Aorta (tissue), 5 donors: ENCODE measurements at regions not wholly inside any gene's neighbourhood (a gene's known extent, or its start where the extent isn't known, plus 50 kb on each side); places are given as distances from the start of the nearest gene placed in this dataset.

Experiments used
- ATAC-seq: fragments of 200-7000 bp; cut with Tn5 transposase; one replicate; pipeline ENCODE4 v1.9.1; 2022; ENCODE audit warnings: moderate library complexity; ENCODE audit not compliant: low FRiP score
- DNase-seq, 2 donors: peaks; one replicate each; pipeline ENCODE4 v3.0.0-alpha.2; 2020
- H3K27ac ChIP-seq, 2 donors: one replicate each; pipeline ENCODE4 v1.5.1; 2013; ENCODE audit warnings: low read length in 2 of 2, mild to moderate bottlenecking in 2 of 2, moderate library complexity in 2 of 2, control low read depth in 1 of 2, inconsistent platforms in 1 of 2, low read depth in 1 of 2
- H3K27me3 ChIP-seq, 2 donors: one replicate each; pipeline ENCODE4 v1.6.1; 2013; ENCODE audit warnings: control low read depth in 1 of 2, low read length in 1 of 2, mild to moderate bottlenecking in 1 of 2, moderate library complexity in 1 of 2; ENCODE audit not compliant: insufficient read depth in 2 of 2, control insufficient read depth in 1 of 2
- H3K36me3 ChIP-seq, 2 donors: one replicate each; pipeline ENCODE4 v1.6.1; 2013; ENCODE audit warnings: control low read depth in 1 of 2, low read length in 1 of 2, mild to moderate bottlenecking in 1 of 2; ENCODE audit not compliant: insufficient read depth in 2 of 2, control insufficient read depth in 1 of 2
- H3K4me1 ChIP-seq, 2 donors: one replicate each; pipeline ENCODE4 v1.6.1; 2013; ENCODE audit warnings: low read length in 2 of 2, control low read depth in 1 of 2, mild to moderate bottlenecking in 1 of 2, moderate library complexity in 1 of 2; ENCODE audit not compliant: insufficient read depth in 2 of 2, control insufficient read depth in 1 of 2
- H3K4me3 ChIP-seq, 2 donors: one replicate each; pipeline ENCODE4 v1.5.1; 2013; ENCODE audit warnings: low read length in 2 of 2, control low read depth in 1 of 2, mild to moderate bottlenecking in 1 of 2
- H3K9me3 ChIP-seq: one replicate; pipeline ENCODE4 v1.6.1; 2013; ENCODE audit warnings: mild to moderate bottlenecking, low read length; ENCODE audit not compliant: control insufficient read depth
- WGBS, 2 donors: extraction: QIAGEN DNeasy Blood & Tissue Kit; methylation state at CpG; one replicate each; pipeline ENCODE4 v1.1.7; 2013; 5-methylcytosine and 5-hydroxymethylcytosine counted together
- intact Hi-C, 2 donors: fragments of 100-400 bp; cut with DNase I; formaldehyde crosslinking; loops; one replicate each; pipeline versions ENCODE4 v1.14.2 to v1.15.0; 2022
- donor health status: healthy with polysubstance abuse.
- donor health status: Bipolar disorder and iron deficiency.
- donor health status: DM: no; HTN: no; CAD: no.
- donor health status: DM: no; HTN: no; CAD: no.
- donor health status: DM: yes; HTN: yes; CAD: no.

GRCh38 chr4:98779088-98779487 is 120.7 kb upstream of the TSPAN5 start:
- intact Hi-C loops: no loop called here
- H3K4me1 ChIP-seq: no peaks in the 10 kb centered on the region
- H3K9me3 ChIP-seq: no peaks in the 10 kb centered on the region
- WGBS, 2 donors: 30 to 31% methylated on average over 3 of the region's 3 CpGs
- DNase-seq (no peak), ATAC-seq (no peak)
- H3K27ac ChIP-seq: no peak overlapping the region
- H3K27me3 ChIP-seq: no peaks in the 10 kb centered on the region
- H3K4me3 ChIP-seq: no peak overlapping the region
- no peaks in the 10 kb centered on the region for H3K36me3 ChIP-seq

- Histone ChIP-seq H3K36me3 (no peaks in the 10 kb centered on the region), H3K4me1 (no peaks in the 10 kb centered on the region), H3K27me3 (no peaks in the 10 kb centered on the region), H3K9me3 (no peaks in the 10 kb centered on the region), H3K4me3 (no peak overlapping the region), H3K27ac (no peak overlapping the region)
- ATAC-seq: no peak
- intact Hi-C loops: no loop called here
- no peak for DNase-seq
- 78 to 80% methylated on average over 4 of the region's 4 CpGs for WGBS, 2 donors
These were observed 119.8 kb upstream of the TSPAN5 start for GRCh38 chr4:98778206-98778605.

- no peaks in the 10 kb centered on the region for H3K27me3 ChIP-seq
- 94% methylated on average over 2 of the region's 2 CpGs for WGBS, 2 donors
- ATAC-seq (no peak), DNase-seq (no peak)
- H3K36me3 ChIP-seq: no peaks in the 10 kb centered on the region
- intact Hi-C loops: no loop called here
- H3K27ac ChIP-seq: no peak overlapping the region
- no peaks in the 10 kb centered on the region for H3K9me3 ChIP-seq
- no peak overlapping the region for H3K4me3 ChIP-seq
- no peaks in the 10 kb centered on the region for H3K4me1 ChIP-seq
These were observed 117.3 kb upstream of the TSPAN5 start for GRCh38 chr4:98775672-98776071.

- Histone ChIP-seq H3K36me3 (no peaks in the 10 kb centered on the region), H3K27me3 (no peaks in the 10 kb centered on the region), H3K9me3 (no peaks in the 10 kb centered on the region), H3K27ac (no peak overlapping the region), H3K4me1 (no peaks in the 10 kb centered on the region), H3K4me3 (no peak overlapping the region)
- DNase-seq (no peak), ATAC-seq (no peak)
- intact Hi-C loops: no loop called here
- WGBS, 2 donors: 91 to 93% methylated on average over 4 of the region's 4 CpGs
These were observed 115.2 kb upstream of the TSPAN5 start for GRCh38 chr4:98773638-98774037.

GRCh38 chr4:98771959-98772632 is 113.7 kb upstream of the TSPAN5 start:
- H3K9me3 ChIP-seq: no peaks in the 10 kb centered on the region
- H3K36me3 ChIP-seq: no peaks in the 10 kb centered on the region
- DNase-seq: no peak
- no peak overlapping the region for H3K27ac ChIP-seq
- H3K4me1 ChIP-seq: no peaks in the 10 kb centered on the region
- no peaks in the 10 kb centered on the region for H3K27me3 ChIP-seq
- H3K4me3 ChIP-seq: no peak overlapping the region
- no peak for ATAC-seq
- intact Hi-C loops: no loop called here
- whole genome bisulfite sequencing, 2 donors: 43 to 57% methylated on average over 5 of the region's 5 CpGs

- intact Hi-C loops: no loop called here
- H3K9me3 ChIP-seq: no peaks in the 10 kb centered on the region
- no peaks in the 10 kb centered on the region for H3K27me3 ChIP-seq
- no peak for ATAC-seq
- H3K4me3 ChIP-seq: no peak overlapping the region
- WGBS, 2 donors: 77 to 81% methylated on average over 1 of the region's 1 CpG
- H3K4me1 ChIP-seq: no peaks in the 10 kb centered on the region
- DNase-seq: no peak
- H3K27ac ChIP-seq: no peak overlapping the region
- no peaks in the 10 kb centered on the region for H3K36me3 ChIP-seq
These were observed 107.4 kb upstream of the TSPAN5 start for GRCh38 chr4:98765771-98766170.

GRCh38 chr4:98758182-98758581 is 99.8 kb upstream of the TSPAN5 start:
- Histone ChIP-seq H3K4me3 (no peak overlapping the region), H3K27ac (no peak overlapping the region), H3K36me3 (no peaks in the 10 kb centered on the region), H3K27me3 (no peaks in the 10 kb centered on the region), H3K9me3 (no peaks in the 10 kb centered on the region), H3K4me1 (no peaks in the 10 kb centered on the region)
- intact Hi-C loops: no loop called here
- DNase-seq: no peak
- ATAC-seq: no peak
- WGBS, 2 donors: 94% methylated on average over 1 of the region's 1 CpG

GRCh38 chr4:98754736-98755135 is 96.3 kb upstream of the TSPAN5 start:
- ATAC-seq: no peak
- Histone ChIP-seq H3K27ac (no peak overlapping the region), H3K4me1 (no peaks in the 10 kb centered on the region), H3K36me3 (no peaks in the 10 kb centered on the region), H3K4me3 (no peak overlapping the region), H3K27me3 (no peaks in the 10 kb centered on the region), H3K9me3 (no peaks in the 10 kb centered on the region)
- WGBS, 2 donors: 73 to 87% methylated on average over 1 of the region's 1 CpG
- DNase-seq: no peak
- intact Hi-C loops: no loop called here

- intact Hi-C loops: loop anchor here in 1 of 2 donors (10.0 kb wide), 1 partner anchor 306 kb away; no protein-coding TSS in a partner anchor
- H3K4me3 ChIP-seq: no peak overlapping the region
- ATAC-seq: no peak
- H3K36me3 ChIP-seq: no peaks in the 10 kb centered on the region
- no peaks in the 10 kb centered on the region for H3K9me3 ChIP-seq
- no peak overlapping the region for H3K27ac ChIP-seq
- DNase-seq: no peak
- no peaks in the 10 kb centered on the region for H3K4me1 ChIP-seq
- H3K27me3 ChIP-seq: no peaks in the 10 kb centered on the region
These were observed 90.8 kb upstream of the TSPAN5 start for GRCh38 chr4:98749206-98749605.
